ENCODE measurements at regions not wholly inside any gene's neighbourhood (a gene's known extent, or its start where the extent isn't known, plus 50 kb on each side); places are given as distances from the start of the nearest gene placed in this dataset.
A peak's percentile ranks its signal among the peaks of the same experiment; 100 is the strongest.

- BruUV-seq (replicated peaks) = no TSS peak
- peak overlapping the region; percentile 4 for H3K27ac Mint-ChIP-seq (ENCODE audit: unreplicated experiment)
- intact Hi-C loops (cut with micrococcal nuclease; ENCODE audit: unreplicated experiment) = no loop called here
- no peak overlapping the region for H3K4me3 Mint-ChIP-seq (ENCODE audit: low read depth, unreplicated experiment)
- H3K36me3 Mint-ChIP-seq (ENCODE audit: insufficient read depth, unreplicated experiment) = no peaks in the 10 kb centered on the region
- H3K9me3 Mint-ChIP-seq (ENCODE audit: low read depth, unreplicated experiment) = no peaks in the 10 kb centered on the region
- TF ChIP-seq, protein P1, sequence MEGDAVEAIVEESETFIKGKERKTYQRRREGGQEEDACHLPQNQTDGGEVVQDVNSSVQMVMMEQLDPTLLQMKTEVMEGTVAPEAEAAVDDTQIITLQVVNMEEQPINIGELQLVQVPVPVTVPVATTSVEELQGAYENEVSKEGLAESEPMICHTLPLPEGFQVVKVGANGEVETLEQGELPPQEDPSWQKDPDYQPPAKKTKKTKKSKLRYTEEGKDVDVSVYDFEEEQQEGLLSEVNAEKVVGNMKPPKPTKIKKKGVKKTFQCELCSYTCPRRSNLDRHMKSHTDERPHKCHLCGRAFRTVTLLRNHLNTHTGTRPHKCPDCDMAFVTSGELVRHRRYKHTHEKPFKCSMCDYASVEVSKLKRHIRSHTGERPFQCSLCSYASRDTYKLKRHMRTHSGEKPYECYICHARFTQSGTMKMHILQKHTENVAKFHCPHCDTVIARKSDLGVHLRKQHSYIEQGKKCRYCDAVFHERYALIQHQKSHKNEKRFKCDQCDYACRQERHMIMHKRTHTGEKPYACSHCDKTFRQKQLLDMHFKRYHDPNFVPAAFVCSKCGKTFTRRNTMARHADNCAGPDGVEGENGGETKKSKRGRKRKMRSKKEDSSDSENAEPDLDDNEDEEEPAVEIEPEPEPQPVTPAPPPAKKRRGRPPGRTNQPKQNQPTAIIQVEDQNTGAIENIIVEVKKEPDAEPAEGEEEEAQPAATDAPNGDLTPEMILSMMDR (IDR thresholded peaks at IDR 0.05; ENCODE audit: unreplicated experiment) = no peak
- peaks cover 36% of the 10 kb centered on the region for H3K4me1 Mint-ChIP-seq (ENCODE audit: low read depth, unreplicated experiment)
- H3K27me3 Mint-ChIP-seq (ENCODE audit: unreplicated experiment) = no peaks in the 10 kb centered on the region
- no peak for DNase-seq
- CTCF ChIA-PET = no interaction called here
Measured at GRCh38 chr2:157158111-157158510, 99.4 kb upstream of the GALNT5 start.

DNA sequence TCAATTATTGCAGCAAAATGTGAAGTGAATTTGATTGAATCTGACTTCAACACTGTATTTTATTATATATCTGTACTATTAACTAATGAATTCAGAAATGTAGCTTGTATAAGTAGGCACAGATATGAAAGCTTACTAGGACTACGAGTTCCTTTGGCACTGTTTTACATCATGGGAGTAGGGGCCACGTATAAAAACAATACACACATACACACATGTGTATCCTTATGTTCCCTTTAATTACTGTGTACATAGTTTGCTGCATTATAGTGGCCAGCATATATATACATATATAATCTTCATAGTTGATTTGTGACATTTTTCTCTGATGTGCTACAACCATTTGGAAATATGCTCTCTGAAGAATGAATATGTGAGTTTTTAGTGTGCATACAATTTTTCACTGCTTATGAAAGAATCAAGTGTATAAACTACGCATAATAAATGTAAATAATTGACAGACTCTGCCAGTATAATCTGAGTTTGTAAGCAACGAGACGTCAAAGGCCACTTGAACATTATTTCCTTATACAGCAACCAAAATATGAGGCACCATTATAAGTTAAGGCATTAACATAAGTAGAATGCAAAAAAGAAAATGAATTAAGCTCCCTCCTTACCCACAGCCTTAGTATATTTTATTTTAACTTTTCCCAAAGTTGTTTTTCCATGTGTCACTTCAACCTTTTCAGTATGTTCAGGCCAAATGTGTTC lies 98.1 kb upstream of the GALNT5 start:
- peaks cover 29% of the 10 kb centered on the region for H3K4me1 Mint-ChIP-seq (ENCODE audit: low read depth, unreplicated experiment)
- H3K36me3 Mint-ChIP-seq (ENCODE audit: insufficient read depth, unreplicated experiment) = no peaks in the 10 kb centered on the region
- no peaks in the 10 kb centered on the region for H3K9me3 Mint-ChIP-seq (ENCODE audit: low read depth, unreplicated experiment)
- H3K4me3 Mint-ChIP-seq (ENCODE audit: low read depth, unreplicated experiment) = peak overlapping the region; percentile 24
- peak overlapping the region; percentile 74 for H3K27ac Mint-ChIP-seq (ENCODE audit: unreplicated experiment)
- DNase-seq = no peak
- intact Hi-C loops (cut with micrococcal nuclease; ENCODE audit: unreplicated experiment) = no loop called here
- no peaks in the 10 kb centered on the region for H3K27me3 Mint-ChIP-seq (ENCODE audit: unreplicated experiment)
- TF ChIP-seq, protein P1 (IDR thresholded peaks at IDR 0.05; ENCODE audit: unreplicated experiment) = no peak
- BruUV-seq (replicated peaks) = no TSS peak
- CTCF ChIA-PET = no interaction called here

GRCh38 chr2:157160111-157160510 lies 97.4 kb upstream of the GALNT5 start:
- H3K27me3 Mint-ChIP-seq (ENCODE audit: unreplicated experiment) = no peaks in the 10 kb centered on the region
- CTCF ChIA-PET = no interaction called here
- H3K27ac Mint-ChIP-seq (ENCODE audit: unreplicated experiment) = peak overlapping the region; percentile 74
- H3K4me1 Mint-ChIP-seq (ENCODE audit: low read depth, unreplicated experiment) = peaks cover 29% of the 10 kb centered on the region
- BruUV-seq (replicated peaks) = no TSS peak
- intact Hi-C loops (cut with micrococcal nuclease; ENCODE audit: unreplicated experiment) = no loop called here
- DNase-seq = peak; percentile 8
- TF ChIP-seq, protein P1 (IDR thresholded peaks at IDR 0.05; ENCODE audit: unreplicated experiment) = no peak
- peak overlapping the region; percentile 24 for H3K4me3 Mint-ChIP-seq (ENCODE audit: low read depth, unreplicated experiment)
- no peaks in the 10 kb centered on the region for H3K36me3 Mint-ChIP-seq (ENCODE audit: insufficient read depth, unreplicated experiment)
- H3K9me3 Mint-ChIP-seq (ENCODE audit: low read depth, unreplicated experiment) = no peaks in the 10 kb centered on the region

- Mint-ChIP-seq H3K4me1 (ENCODE audit: low read depth, unreplicated experiment) (peaks cover 12% of the 10 kb centered on the region), H3K36me3 (ENCODE audit: insufficient read depth, unreplicated experiment) (no peaks in the 10 kb centered on the region), H3K27ac (ENCODE audit: unreplicated experiment) (no peak overlapping the region), H3K4me3 (ENCODE audit: low read depth, unreplicated experiment) (no peak overlapping the region), H3K9me3 (ENCODE audit: low read depth, unreplicated experiment) (no peaks in the 10 kb centered on the region), H3K27me3 (ENCODE audit: unreplicated experiment) (no peaks in the 10 kb centered on the region)
- TF ChIP-seq, protein P1 (IDR thresholded peaks at IDR 0.05; ENCODE audit: unreplicated experiment) = no peak
- DNase-seq = no peak
- intact Hi-C loops (cut with micrococcal nuclease; ENCODE audit: unreplicated experiment) = no loop called here
- CTCF ChIA-PET = no interaction called here
- BruUV-seq (replicated peaks) = no TSS peak
Measured at GRCh38 chr2:157164370-157164769, 93.1 kb upstream of the GALNT5 start.
